GM23338 (cell line): ENCODE measurements at regions not wholly inside any gene's neighbourhood (a gene's known extent, or its start where the extent isn't known, plus 50 kb on each side); places are given as distances from the start of the nearest gene placed in this dataset.

Source experiments
- ATAC-seq: fragments of 200-7000 bp; cut with Tn5 transposase; 3 replicates; pipeline ENCODE4 v1.9.1; 2020
- DNase-seq: peaks from one replicate; pipeline ENCODE4 v3.0.0-alpha.2; 2015; ENCODE audit warnings: low spot score
- H2AFZ ChIP-seq: fragments of 200-600 bp; sonication (generic); 2 replicates; pipeline ENCODE4 v1.8.0; 2016; ENCODE audit warnings: antibody characterized with exemption, mild to moderate bottlenecking, moderate library complexity
- H3F3A ChIP-seq: fragments of 200-600 bp; sonication (generic); replicated peaks from 2 replicates; pipeline ENCODE4 v1.8.0; 2017; ENCODE audit warnings: antibody characterized with exemption, mixed run types, low read depth
- H3K27ac ChIP-seq: fragments of 200-600 bp; sonication (generic); 2 replicates; pipeline ENCODE4 v1.6.1; 2016; ENCODE audit warnings: low read depth
- H3K27me3 ChIP-seq: fragments of 200-600 bp; sonication (generic); 2 replicates; pipeline ENCODE4 v1.8.0; 2016; ENCODE audit warnings: mild to moderate bottlenecking, mixed run types, moderate library complexity; ENCODE audit not compliant: insufficient read depth
- H3K36me3 ChIP-seq: fragments of 200-600 bp; sonication (generic); 2 replicates; pipeline ENCODE4 v1.8.0; 2016; ENCODE audit warnings: mild to moderate bottlenecking; ENCODE audit not compliant: insufficient read depth
- H3K4me1 ChIP-seq: fragments of 200-600 bp; sonication (generic); 2 replicates; pipeline ENCODE4 v1.8.0; 2016; ENCODE audit warnings: mild to moderate bottlenecking, moderate library complexity; ENCODE audit not compliant: insufficient read depth
- H3K4me2 ChIP-seq: fragments of 200-600 bp; sonication (generic); 2 replicates; pipeline ENCODE4 v1.7.1; 2017; ENCODE audit warnings: mixed run types
- H3K4me3 ChIP-seq: fragments of 200-600 bp; sonication (generic); 2 replicates; pipeline ENCODE4 v1.6.1; 2016; ENCODE audit warnings: mixed run types
- H3K79me2 ChIP-seq: fragments of 200-600 bp; sonication (generic); replicated peaks from 2 replicates; pipeline ENCODE4 v1.8.0; 2017; ENCODE audit warnings: mild to moderate bottlenecking; ENCODE audit not compliant: insufficient read depth
- H3K9me2 ChIP-seq: fragments of 200-600 bp; sonication (generic); 2 replicates; pipeline ENCODE4 v1.8.0; 2017; ENCODE audit not compliant: insufficient read depth
- H4K20me1 ChIP-seq: fragments of 200-600 bp; sonication (generic); replicated peaks from 2 replicates; pipeline ENCODE4 v1.8.0; 2017; ENCODE audit warnings: mild to moderate bottlenecking; ENCODE audit not compliant: insufficient read depth
- H3K27ac Mint-ChIP-seq: 2 replicates; pipeline ENCODE4 v1.8.0; 2020; ENCODE audit warnings: inconsistent platforms, mild to moderate bottlenecking, moderate library complexity, mixed read lengths
- H3K27me3 Mint-ChIP-seq: 3 replicates; pipeline ENCODE4 v1.8.0; 2022; ENCODE audit warnings: low read depth, mild to moderate bottlenecking, moderate library complexity, mixed read lengths, inconsistent platforms; ENCODE audit not compliant: insufficient read depth, poor library complexity
- H3K36me3 Mint-ChIP-seq: 3 replicates; pipeline ENCODE4 v1.8.0; 2021; ENCODE audit warnings: low read depth, mild to moderate bottlenecking, inconsistent platforms, moderate library complexity, mixed read lengths
- H3K4me1 Mint-ChIP-seq: 3 replicates; pipeline ENCODE4 v1.8.0; 2020; ENCODE audit warnings: mild to moderate bottlenecking, inconsistent platforms, mixed read lengths
- H3K4me3 Mint-ChIP-seq: 3 replicates; pipeline ENCODE4 v1.8.0; 2021; ENCODE audit warnings: moderate library complexity, mild to moderate bottlenecking, inconsistent platforms, mixed read lengths
- H3K9me3 Mint-ChIP-seq: 3 replicates; pipeline ENCODE4 v1.8.0; 2020; ENCODE audit warnings: moderate library complexity, mild to moderate bottlenecking, inconsistent platforms, mixed read lengths
- JUNB ChIP-seq: IDR thresholded peaks from one replicate; pipeline ENCODE4 v1.6.1; 2016; ENCODE audit warnings: antibody characterized with exemption; ENCODE audit not compliant: unreplicated experiment
- ZNF462 ChIP-seq: fragments of 250-450 bp; sonication (Bioruptor Pico); IDR thresholded peaks from 2 replicates; pipeline ENCODE4 v1.5.0; 2020; ENCODE audit warnings: mild to moderate bottlenecking, moderate library complexity
- TF ChIP-seq, protein P1 (sequence below), 2 experiments: fragments of 200-600 bp in 1 of 2; sonication (generic) in 1 of 2; conservative IDR thresholded peaks; 2 replicates each; pipeline versions ENCODE4 v1.5.1 to v1.6.1; 2016 to 2017; ENCODE audit warnings: antibody characterized with exemption in 2 of 2, low read depth in 2 of 2, mild to moderate bottlenecking in 2 of 2, moderate library complexity in 1 of 2

GRCh38 chr13:86932776-86933334 is 738.3 kb upstream of the SLITRK5 start (continued):
- peak; percentile 84 for TF ChIP-seq ZNF462 (CRISPR knock-in tag)
- TF ChIP-seq, protein P1, sequence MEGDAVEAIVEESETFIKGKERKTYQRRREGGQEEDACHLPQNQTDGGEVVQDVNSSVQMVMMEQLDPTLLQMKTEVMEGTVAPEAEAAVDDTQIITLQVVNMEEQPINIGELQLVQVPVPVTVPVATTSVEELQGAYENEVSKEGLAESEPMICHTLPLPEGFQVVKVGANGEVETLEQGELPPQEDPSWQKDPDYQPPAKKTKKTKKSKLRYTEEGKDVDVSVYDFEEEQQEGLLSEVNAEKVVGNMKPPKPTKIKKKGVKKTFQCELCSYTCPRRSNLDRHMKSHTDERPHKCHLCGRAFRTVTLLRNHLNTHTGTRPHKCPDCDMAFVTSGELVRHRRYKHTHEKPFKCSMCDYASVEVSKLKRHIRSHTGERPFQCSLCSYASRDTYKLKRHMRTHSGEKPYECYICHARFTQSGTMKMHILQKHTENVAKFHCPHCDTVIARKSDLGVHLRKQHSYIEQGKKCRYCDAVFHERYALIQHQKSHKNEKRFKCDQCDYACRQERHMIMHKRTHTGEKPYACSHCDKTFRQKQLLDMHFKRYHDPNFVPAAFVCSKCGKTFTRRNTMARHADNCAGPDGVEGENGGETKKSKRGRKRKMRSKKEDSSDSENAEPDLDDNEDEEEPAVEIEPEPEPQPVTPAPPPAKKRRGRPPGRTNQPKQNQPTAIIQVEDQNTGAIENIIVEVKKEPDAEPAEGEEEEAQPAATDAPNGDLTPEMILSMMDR (conservative IDR thresholded peaks at IDR 0.05; ENCODE audit: low read depth in 2 of 2), result no peak

DNA sequence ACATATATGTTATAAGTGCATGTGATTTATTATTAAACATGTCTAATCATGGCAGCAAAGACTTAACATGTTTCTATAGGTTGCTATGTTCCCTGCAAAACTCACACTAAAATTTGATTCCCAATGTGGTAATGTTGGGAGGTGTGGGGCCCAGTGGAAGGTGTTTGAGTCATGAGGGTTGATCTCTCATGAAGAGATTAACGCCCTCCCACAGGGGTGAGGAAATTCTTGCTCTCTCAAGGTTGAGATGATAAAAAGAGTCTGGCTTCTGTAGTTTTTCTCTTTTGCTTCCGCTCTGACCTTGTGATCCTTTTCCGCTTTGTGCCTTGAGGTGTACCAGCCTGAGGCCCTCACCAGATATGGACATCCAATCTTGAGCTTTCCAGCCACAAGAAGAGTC is 737.5 kb upstream of the SLITRK5 start:
- Histone ChIP-seq H4K20me1 (no peaks in the 10 kb centered on the region), H3K4me1 (peaks cover 25% of the 10 kb centered on the region), H3K4me2 (0 out of 2 replicates have a peak overlapping the region, but pooled peaks have one; percentile 11), H2AFZ (0 out of 2 replicates have a peak overlapping the region, but pooled peaks have one; percentile 14), H3K27ac (peak overlapping the region; percentile 68), H3F3A (no peaks in the 10 kb centered on the region), H3K27me3 (no peaks in the 10 kb centered on the region), H3K79me2 (no peaks in the 10 kb centered on the region), H3K9me2 (no peaks in the 10 kb centered on the region), H3K36me3 (no peaks in the 10 kb centered on the region), H3K4me3 (no peak overlapping the region)
- Mint-ChIP-seq H3K4me3 (peak overlapping the region; percentile 27; the same call in 1 of the 3 replicates), H3K27me3 (peaks cover 5% of the 10 kb centered on the region), H3K27ac (peak overlapping the region; percentile 94), H3K9me3 (no peaks in the 10 kb centered on the region), H3K4me1 (peaks cover 30% of the 10 kb centered on the region), H3K36me3 (no peaks in the 10 kb centered on the region)
- ATAC-seq (peak; percentile 77), DNase-seq (peak; percentile 11)
- TF ChIP-seq JUNB (no peak), ZNF462 (CRISPR knock-in tag) (0 out of 2 replicates have a peak, but pooled peaks have one; percentile 19)
